ENCODE measurements at regions not wholly inside any gene's neighbourhood (a gene's known extent, or its start where the extent isn't known, plus 50 kb on each side); places are given as distances from the start of the nearest gene placed in this dataset.

DNA sequence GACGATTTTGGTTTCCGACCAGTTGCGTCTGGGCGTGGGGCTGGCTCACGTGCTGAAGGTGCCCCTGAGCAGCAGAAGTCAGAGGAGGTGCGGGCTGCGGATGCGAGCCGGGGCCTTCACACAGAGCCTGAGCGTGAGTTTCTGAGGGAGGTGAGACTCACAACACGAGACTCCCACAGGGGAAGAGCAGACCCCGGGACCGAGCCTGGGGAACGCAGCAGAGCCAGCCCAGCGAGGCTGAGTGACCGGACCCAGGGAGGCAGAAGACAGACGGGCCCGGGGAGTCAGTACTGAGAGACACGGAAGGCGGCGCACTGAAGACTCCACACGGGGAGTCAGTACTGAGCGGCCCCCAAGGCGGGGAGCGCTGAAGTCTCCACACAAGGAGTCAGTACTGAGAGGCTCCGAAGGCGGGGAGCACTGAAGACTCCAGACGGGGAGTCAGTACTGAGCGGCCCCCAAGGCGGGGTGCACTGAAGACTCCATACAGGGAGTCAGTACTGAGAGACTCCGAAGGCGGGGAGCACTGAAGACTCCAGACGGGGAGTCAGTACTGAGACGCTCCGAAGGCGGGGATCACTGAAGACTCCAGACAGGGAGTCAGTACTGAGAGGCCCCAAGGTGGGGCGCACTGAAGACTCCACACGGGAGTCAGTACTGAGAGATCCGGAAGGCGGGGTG is 77.8 kb downstream of the DLL1 start:
- peak; percentile 3 for DNase-seq

- peak; percentile 5 for DNase-seq
Measured at GRCh38 chr6:170212051-170212756, 78.7 kb downstream of the DLL1 start.

DNA sequence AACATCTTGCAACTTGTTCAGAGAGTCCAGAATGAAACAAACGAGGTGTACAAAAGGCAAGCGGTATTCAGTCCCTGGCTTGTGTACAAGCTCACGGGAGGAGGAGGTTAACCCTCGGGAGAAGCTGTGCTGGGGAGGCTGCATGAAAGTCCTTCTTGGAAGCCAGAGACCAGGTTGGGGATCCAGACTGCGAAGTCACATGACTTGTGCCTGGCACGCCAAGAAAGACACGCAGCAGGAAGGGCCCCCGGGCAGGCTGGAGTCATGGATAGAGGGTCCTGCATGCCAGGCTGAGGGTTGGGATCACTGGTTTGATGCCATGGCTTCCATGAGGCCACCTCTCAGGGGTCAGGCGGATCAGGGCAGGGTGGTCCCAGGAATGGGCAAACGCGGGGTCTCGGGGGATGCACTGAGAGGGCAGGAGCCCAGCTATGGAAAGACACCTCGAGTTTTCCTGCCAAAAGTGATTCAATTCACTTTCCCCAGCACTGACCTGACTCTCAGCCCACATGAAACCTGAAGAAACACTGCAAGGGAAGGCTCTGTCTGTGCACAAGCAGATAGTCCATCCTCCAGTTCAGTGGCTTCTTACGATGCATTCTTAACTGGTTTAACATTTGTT is 79.4 kb downstream of the DLL1 start:
- peak; percentile 3 for DNase-seq

DNA sequence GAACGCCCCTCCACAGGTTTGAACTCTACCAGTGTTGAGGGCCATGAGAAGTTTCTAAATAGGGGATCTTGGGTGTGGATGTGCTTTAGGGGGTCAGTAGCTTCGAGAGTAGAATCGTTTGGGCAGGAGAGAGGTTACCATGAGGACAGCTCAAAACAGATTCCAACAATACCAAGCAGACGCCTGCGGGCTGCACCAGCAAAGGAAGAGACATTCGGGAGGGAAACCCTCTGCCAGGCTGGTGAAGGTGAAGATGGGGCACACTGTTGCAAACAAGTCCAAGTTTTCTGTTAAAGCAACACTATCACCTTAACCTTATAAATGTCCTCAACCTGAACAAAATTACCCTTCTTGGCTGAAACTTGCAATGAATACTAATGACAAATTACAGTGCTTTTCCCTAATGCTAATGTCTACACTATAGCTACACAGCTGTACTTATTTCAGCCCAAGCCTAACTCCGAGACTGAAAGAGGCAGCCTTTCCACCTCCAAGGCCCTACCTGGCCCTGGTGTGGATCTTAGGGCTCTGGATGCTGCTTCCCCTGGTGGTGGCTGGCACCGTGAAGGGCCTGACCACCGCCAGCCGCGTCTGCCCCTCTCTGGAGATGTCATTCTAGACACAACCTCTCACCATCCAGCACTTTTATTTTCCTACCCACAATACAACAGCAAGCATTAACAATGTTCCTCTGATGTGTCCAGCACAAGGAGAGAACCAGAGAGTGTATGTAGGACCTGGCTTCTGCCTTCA is 80.1 kb downstream of the DLL1 start:
- DNase-seq = no peak

- DNase-seq = no peak
Measured at GRCh38 chr6:170210026-170210390, 80.9 kb downstream of the DLL1 start.

DNA sequence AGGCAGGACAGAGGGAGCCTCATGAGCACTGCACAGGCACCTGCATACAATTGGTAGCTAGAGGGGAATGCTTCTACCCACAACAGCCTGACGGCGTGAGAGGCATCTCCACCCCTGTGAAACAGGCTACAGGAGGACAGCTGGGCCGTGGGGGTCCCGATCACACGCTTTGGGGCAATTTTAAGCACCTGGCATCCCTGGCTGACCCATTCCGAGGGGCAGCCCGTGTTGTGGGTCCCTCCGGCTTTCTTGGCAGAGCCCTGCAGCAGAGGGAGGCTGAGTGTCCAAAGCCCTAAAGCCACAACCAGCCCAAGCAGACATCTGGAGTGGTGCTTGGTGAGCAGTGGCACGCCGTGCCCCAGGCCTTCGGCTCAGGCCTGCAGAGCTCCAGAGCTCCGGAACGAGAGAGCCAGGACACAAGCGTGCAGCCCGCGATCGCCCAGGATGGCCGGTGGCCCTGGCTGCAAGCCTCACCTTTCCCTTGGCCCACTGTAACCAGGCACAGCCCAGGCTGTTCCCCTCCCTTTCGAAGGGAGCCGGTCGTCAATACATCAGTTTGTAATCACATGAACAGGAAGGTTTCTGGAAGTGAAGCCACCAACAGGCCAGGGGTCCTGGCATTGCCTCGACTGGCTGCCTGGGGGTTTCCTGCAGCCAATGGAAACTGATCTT is 81.4 kb downstream of the DLL1 start:
- DNase-seq = no peak

DNA sequence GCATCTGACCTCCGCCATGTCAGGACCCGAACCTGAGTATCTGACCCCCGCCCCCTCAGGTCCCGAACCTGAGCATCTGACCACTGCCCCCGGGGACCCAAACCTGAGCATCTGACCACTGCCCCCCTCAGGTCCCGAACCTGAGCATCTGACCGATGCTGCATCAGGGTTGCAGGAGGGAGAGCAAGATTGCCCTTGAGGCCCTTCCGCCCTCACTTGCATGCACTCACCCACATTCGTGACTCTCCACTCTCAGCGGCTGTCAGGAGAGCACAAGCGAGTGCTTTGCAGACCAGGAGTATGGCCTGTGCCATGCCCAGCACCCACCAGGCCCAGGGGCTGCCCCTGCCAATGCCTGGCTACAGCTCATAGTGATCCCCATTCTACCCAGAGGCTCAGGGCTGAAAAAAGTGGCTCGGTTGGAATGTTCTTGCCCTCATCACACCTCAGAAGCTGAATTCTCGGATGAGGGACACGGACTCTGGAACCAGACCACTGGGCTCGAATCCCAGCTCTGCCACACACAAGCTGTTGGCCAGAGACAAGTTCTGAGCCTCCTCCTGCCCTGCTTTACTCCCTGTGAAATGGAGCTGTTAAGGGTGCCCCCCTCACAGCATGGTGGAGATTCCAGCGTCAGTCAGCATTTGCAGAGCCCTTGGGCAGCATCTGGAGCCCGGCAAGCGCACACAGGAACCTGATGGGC is 82.1 kb downstream of the DLL1 start:
- DNase-seq = no peak

- DNase-seq = no peak
Measured at GRCh38 chr6:170208182-170208601, 82.7 kb downstream of the DLL1 start.

- no peak for DNase-seq
Measured at GRCh38 chr6:170207586-170208181, 83.2 kb downstream of the DLL1 start.

GRCh38 chr6:170206851-170207431 is 83.9 kb downstream of the DLL1 start:
- peak; percentile 3 for DNase-seq

DNA sequence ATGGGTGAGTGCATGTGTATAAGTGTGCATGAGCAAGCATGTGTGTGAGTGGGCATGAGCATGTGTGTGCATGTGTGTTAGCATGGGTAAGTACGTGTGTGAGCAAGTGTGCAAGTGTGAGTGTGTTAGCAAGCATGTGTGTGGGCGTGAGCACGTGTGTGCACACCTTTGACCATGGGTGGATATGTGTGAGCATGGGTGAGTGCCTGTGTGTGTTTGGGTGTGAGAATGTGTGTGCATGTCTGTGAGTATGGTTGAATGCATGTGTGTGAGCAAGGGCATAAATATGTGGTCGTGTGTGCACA is 84.6 kb downstream of the DLL1 start:
- DNase-seq = no peak

DNA sequence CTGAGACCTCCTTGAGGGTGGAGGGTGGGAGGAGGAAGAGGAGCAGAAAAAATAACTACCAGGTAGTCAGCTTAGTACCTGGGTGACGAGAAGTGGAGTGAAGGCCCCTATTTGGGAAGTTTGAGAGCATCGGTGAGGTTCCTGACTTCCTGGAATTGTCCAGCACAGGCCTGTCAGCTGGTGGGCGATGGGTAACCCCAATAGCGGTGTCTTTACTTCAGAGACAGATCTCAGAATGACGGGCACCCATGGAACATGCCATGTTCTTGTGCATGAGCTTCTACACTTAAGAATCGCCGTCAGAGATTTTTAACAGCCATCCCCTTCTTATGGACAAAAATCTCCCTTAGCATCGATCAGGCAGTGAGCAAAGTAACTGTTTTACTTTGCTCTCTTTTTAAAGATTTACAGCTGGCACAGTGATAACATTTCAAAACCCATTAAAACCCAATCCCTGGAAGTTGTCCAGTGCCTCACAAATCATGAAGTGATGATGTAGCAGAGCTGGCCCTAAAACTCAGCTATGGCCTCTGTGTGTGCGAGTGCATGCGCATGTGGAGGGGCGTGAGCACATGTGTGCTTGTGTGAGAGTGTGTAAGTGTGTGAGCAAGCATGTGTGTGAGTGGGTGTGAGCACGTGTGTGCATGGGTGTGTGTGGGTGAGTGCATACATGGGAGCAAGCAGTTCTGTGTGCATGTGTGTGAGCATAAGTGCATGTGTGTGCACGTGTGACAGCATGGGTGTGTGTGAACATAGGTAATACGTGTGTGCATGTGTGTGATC is 85.2 kb downstream of the DLL1 start:
- no peak for DNase-seq

- peak; percentile 6 for DNase-seq
Measured at GRCh38 chr6:170205126-170205525, 85.8 kb downstream of the DLL1 start.

- peak; percentile 3 for DNase-seq
Measured at GRCh38 chr6:170203212-170203611, 87.7 kb downstream of the DLL1 start.

DNA sequence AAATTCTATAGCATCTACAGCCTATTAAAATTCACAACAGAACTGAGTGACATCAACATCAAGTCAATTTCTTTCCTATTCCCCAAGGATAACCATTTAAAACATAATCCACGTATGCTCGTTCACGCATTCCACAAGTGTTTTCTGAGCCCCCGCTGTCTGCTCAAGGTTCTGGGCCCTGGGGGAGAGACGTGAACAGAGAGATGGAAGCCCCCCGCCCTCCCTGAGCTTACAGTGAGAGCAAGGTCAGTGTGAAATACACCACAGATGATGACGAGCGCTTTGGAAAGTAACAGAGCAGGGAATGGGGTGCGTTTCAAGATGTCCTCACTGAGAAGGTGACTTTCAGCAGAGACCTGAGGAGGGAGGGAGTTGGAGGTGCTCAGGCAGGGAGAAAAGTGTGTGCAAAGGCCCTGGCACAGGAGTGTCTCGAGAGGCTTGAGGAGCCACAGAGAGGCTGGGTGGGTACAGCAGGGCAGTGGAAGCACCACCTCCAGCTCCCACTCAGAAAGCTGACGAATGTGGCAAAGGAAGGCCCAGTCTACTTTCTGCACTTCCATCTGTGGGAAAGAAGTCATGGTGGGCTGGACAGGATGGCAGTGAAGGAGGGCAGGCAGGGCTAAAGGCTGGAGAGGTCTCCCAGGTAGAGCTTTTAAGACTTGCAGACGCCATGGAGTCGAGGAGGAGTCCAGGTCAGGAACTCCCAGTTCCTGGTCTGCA is 88.3 kb downstream of the DLL1 start:
- DNase-seq = peak; percentile 2

- DNase-seq = peak; percentile 2
Measured at GRCh38 chr6:170201361-170201760, 89.5 kb downstream of the DLL1 start.

- DNase-seq = no peak
Measured at GRCh38 chr6:170200458-170200891, 90.4 kb downstream of the DLL1 start.

GRCh38 chr6:170199716-170200115 is 91.2 kb downstream of the DLL1 start:
- no peak for DNase-seq

- no peak for DNase-seq
Measured at GRCh38 chr6:170198298-170198697, 92.6 kb downstream of the DLL1 start.

DNA sequence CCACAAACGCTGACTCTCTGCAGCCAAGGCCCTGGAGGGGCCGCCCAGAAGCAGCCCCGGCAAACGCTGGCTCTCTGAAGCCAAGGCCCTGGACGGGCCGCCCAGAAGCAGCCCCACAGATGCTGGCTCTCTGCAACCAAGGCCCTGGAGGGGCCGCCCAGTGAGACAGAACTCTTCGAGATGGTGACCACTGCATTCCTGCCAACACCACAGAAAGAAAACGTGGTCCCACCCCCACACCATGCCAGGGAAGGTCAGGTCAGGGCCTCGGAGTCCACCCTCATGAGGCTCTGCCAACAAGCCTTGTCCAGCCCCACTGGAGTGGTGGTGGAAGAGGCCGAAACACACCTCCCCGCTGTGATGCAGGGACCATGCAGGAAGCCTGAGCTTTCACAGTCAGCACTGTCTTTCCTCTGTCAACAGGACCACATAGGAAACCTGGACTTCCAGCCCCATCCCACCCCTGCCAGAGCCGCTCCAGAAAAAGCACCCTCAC is 97.5 kb downstream of the DLL1 start:
- DNase-seq = no peak

Measured in activated CD4-positive, alpha-beta T cell treated with anti-CD3 and anti-CD28 coated beads for 1 hour (primary cell).